Upper lobe of left lung (tissue), 4 donors: ENCODE measurements at regions not wholly inside any gene's neighbourhood (a gene's known extent, or its start where the extent isn't known, plus 50 kb on each side); places are given as distances from the start of the nearest gene placed in this dataset.

Experiments used
- CTCF ChIP-seq, 6 experiments: fragments of 450-650 bp in 4 of 6; fragments of 200-600 bp in 2 of 6; sonication (generic) in 2 of 6; IDR thresholded peaks; one replicate each; pipeline ENCODE4 v1.5.1; 2016 to 2019; ENCODE audit warnings: antibody characterized with exemption in 6 of 6
- POLR2AphosphoS5 ChIP-seq, 2 donors: sonication (generic); formaldehyde crosslinking; IDR thresholded peaks; one replicate each; pipeline ENCODE4 v1.5.1; 2017; ENCODE audit warnings: antibody characterized with exemption in 2 of 2

DNA sequence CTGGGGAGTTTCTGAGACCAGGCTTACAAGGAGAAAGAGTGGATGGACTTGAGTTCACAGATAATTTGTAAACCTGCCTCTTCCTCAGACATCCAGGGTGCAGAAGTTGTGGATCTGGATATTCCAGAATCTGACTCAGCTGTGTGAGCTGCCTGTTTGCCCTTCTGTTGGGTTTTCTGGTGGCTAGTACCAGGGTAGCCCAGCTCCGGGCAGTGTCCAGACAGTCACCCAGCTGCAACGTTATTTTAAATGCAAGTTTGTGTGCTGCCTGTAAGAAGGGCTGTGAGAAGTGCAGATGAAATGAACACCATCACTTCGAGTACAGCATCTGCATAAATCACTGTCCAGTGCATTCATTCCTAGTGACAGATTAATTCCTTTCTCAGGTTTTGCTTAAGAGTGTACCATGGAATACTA, 1053.0 kb downstream of the TUSC7 start:
- TF ChIP-seq CTCF (IDR thresholded peaks at IDR 0.05): no peak
- no peak for TF ChIP-seq POLR2AphosphoS5 (IDR thresholded peaks at IDR 0.05)
